ENCODE measurements at regions not wholly inside any gene's neighbourhood (a gene's known extent, or its start where the extent isn't known, plus 50 kb on each side); places are given as distances from the start of the nearest gene placed in this dataset.
"Not testable (repeated sequence)": the region's sequence is repeated elsewhere in the genome, so short reads cannot be mapped to it uniquely, and the experiment has no call there.

DNA sequence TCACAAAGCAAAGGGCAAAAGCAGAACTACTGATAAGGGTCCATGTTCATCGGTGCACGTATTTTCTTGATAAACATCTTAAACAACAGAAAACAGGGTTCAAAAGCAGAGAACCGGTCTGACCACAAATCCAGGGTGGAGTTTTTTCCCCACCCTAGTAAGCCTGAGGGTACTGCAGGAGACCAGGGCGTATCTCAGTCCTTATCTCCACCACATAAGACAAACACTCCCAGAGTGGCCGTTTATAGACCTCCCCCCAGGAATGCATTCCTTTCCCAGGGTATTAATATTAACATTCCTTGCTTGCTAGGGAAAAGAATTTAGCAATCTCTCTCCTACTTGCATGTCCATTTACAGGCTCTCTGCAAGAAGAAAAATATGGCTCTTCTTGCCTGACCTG is 567.9 kb upstream of the HS3ST1 start:
- TF ChIP-seq, protein P1, sequence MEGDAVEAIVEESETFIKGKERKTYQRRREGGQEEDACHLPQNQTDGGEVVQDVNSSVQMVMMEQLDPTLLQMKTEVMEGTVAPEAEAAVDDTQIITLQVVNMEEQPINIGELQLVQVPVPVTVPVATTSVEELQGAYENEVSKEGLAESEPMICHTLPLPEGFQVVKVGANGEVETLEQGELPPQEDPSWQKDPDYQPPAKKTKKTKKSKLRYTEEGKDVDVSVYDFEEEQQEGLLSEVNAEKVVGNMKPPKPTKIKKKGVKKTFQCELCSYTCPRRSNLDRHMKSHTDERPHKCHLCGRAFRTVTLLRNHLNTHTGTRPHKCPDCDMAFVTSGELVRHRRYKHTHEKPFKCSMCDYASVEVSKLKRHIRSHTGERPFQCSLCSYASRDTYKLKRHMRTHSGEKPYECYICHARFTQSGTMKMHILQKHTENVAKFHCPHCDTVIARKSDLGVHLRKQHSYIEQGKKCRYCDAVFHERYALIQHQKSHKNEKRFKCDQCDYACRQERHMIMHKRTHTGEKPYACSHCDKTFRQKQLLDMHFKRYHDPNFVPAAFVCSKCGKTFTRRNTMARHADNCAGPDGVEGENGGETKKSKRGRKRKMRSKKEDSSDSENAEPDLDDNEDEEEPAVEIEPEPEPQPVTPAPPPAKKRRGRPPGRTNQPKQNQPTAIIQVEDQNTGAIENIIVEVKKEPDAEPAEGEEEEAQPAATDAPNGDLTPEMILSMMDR (IDR thresholded peaks at IDR 0.05), result not testable (repeated sequence)
- TF ChIP-seq BHLHE40 (IDR thresholded peaks at IDR 0.05; ENCODE audit: low read depth, low read length); RFX5 (IDR thresholded peaks at IDR 0.05); CBX8 (IDR thresholded peaks at IDR 0.05); CEBPB (IDR thresholded peaks at IDR 0.05); EHF (CRISPR knock-in tag; IDR thresholded peaks at IDR 0.05); RCOR1 (IDR thresholded peaks at IDR 0.05; ENCODE audit: low read depth, low read length); CHD4 (IDR thresholded peaks at IDR 0.05; ENCODE audit: borderline replicate concordance); POLR2A (IDR thresholded peaks at IDR 0.05; ENCODE audit: low read length); ESRRA (IDR thresholded peaks at IDR 0.05; ENCODE audit: borderline replicate concordance, low read length); EP300 (IDR thresholded peaks at IDR 0.05): not testable (repeated sequence)
